Stimulated activated CD8-positive, alpha-beta memory T cell treated with anti-CD3 and anti-CD28 coated beads, Interleukin-7, amount 100 ng/mL, for 48 hours (primary cell): ENCODE measurements at regions not wholly inside any gene's neighbourhood (a gene's known extent, or its start where the extent isn't known, plus 50 kb on each side); places are given as distances from the start of the nearest gene placed in this dataset.
"Not testable (repeated sequence)": the region's sequence is repeated elsewhere in the genome, so short reads cannot be mapped to it uniquely, and the experiment has no call there.

Experiments used
- DNase-seq, 2 donors: peaks; one replicate each; pipeline ENCODE4 v3.0.0-alpha.2; 2020; ENCODE audit warnings: low read depth in 1 of 2; ENCODE audit errors: extremely low read depth in 1 of 2

GRCh38 chr13:109702030-109702597 lies 84.3 kb downstream of the IRS2 start:
- not testable (repeated sequence) for DNase-seq

GRCh38 chr13:109700176-109700575 lies 86.2 kb downstream of the IRS2 start:
- DNase-seq, result no peak

- no peak for DNase-seq
These were observed 86.7 kb downstream of the IRS2 start for GRCh38 chr13:109699628-109700071.

- DNase-seq, result no peak
These were observed 87.6 kb downstream of the IRS2 start for GRCh38 chr13:109698779-109699178.

- no peak for DNase-seq
These were observed 88.4 kb downstream of the IRS2 start for GRCh38 chr13:109697936-109698335.

- DNase-seq, result no peak
These were observed 90.8 kb downstream of the IRS2 start for GRCh38 chr13:109695402-109696190.

- DNase-seq, result no peak
These were observed 91.4 kb downstream of the IRS2 start for GRCh38 chr13:109694972-109695371.

- DNase-seq, result no peak
These were observed 93.2 kb downstream of the IRS2 start for GRCh38 chr13:109693213-109693612.

GRCh38 chr13:109691689-109692088 lies 94.7 kb downstream of the IRS2 start:
- no peak for DNase-seq

- no peak for DNase-seq
These were observed 98.6 kb downstream of the IRS2 start for GRCh38 chr13:109687559-109688448.

GRCh38 chr13:109685203-109685602 lies 101.2 kb downstream of the IRS2 start:
- DNase-seq, result no peak

GRCh38 chr13:109684824-109685202 lies 101.6 kb downstream of the IRS2 start:
- DNase-seq, result no peak

- no peak for DNase-seq
These were observed 102.1 kb downstream of the IRS2 start for GRCh38 chr13:109684084-109684823.

- no peak for DNase-seq
These were observed 103.7 kb downstream of the IRS2 start for GRCh38 chr13:109682534-109683244.

GRCh38 chr13:109680930-109681329 lies 105.5 kb downstream of the IRS2 start:
- no peak for DNase-seq

- DNase-seq, result no peak
These were observed 106.1 kb downstream of the IRS2 start for GRCh38 chr13:109680288-109680687.

GRCh38 chr13:109678459-109678858 lies 107.9 kb downstream of the IRS2 start:
- no peak for DNase-seq

GRCh38 chr13:109677206-109677605 lies 109.2 kb downstream of the IRS2 start:
- DNase-seq, result no peak

GRCh38 chr13:109673477-109673876 lies 112.9 kb downstream of the IRS2 start:
- DNase-seq, result no peak

GRCh38 chr13:109672545-109672944 lies 113.8 kb downstream of the IRS2 start:
- no peak for DNase-seq
